Gastroesophageal sphincter (tissue), 4 donors: ENCODE measurements at regions not wholly inside any gene's neighbourhood (a gene's known extent, or its start where the extent isn't known, plus 50 kb on each side); places are given as distances from the start of the nearest gene placed in this dataset.

Experiments
- ATAC-seq: fragments of 150-250 bp; one replicate; pipeline ENCODE4 v1.9.1; 2016; ENCODE audit warnings: mild to moderate bottlenecking, moderate library complexity
- H3K27ac ChIP-seq, 4 donors: fragments of 200-600 bp; sonication (generic) in 3 of 4; 1 replicate in 3 of 4; 2 replicates in 1 of 4; pipeline ENCODE4 v1.5.1; 2016 to 2019
- H3K27me3 ChIP-seq: fragments of 200-600 bp; sonication (generic); one replicate; pipeline ENCODE4 v1.5.1; 2019
- H3K36me3 ChIP-seq, 2 donors: fragments of 200-600 bp; sonication (generic); one replicate each; pipeline ENCODE4 v1.5.1; 2019; ENCODE audit warnings: control low read depth in 1 of 2
- H3K4me1 ChIP-seq, 3 donors: fragments of 200-600 bp; sonication (generic); 1 replicate in 2 of 3; 2 replicates in 1 of 3; pipeline ENCODE4 v1.5.1; 2016 to 2019; ENCODE audit warnings: control low read depth in 2 of 3
- H3K4me3 ChIP-seq, 2 donors: fragments of 200-600 bp; sonication (generic); one replicate each; pipeline ENCODE4 v1.5.1; 2019; ENCODE audit warnings: mild to moderate bottlenecking in 1 of 2, moderate library complexity in 1 of 2
- H3K9me3 ChIP-seq, 3 donors: fragments of 200-600 bp; sonication (generic); one replicate each; pipeline ENCODE4 v1.5.1; 2017 to 2019; ENCODE audit warnings: control low read depth in 2 of 3
- EP300 ChIP-seq: sonication (generic); formaldehyde crosslinking; IDR thresholded peaks from one replicate; pipeline ENCODE4 v1.6.1; 2017; ENCODE audit warnings: antibody characterized with exemption, mild to moderate bottlenecking
- POLR2A ChIP-seq, 2 donors: fragments of 450-650 bp; IDR thresholded peaks; one replicate each; pipeline ENCODE4 v1.6.1; 2017; ENCODE audit warnings: antibody characterized with exemption in 2 of 2, mild to moderate bottlenecking in 2 of 2, moderate library complexity in 1 of 2
- POLR2AphosphoS5 ChIP-seq: sonication (generic); formaldehyde crosslinking; IDR thresholded peaks from one replicate; pipeline ENCODE4 v1.6.1; 2017; ENCODE audit warnings: antibody characterized with exemption
- WGBS, 2 donors: methylation state at CpG; one replicate each; pipeline ENCODE4 v1.1.5; 2018; ENCODE audit warnings: low coverage in 1 of 2; 5-methylcytosine and 5-hydroxymethylcytosine counted together
- TF ChIP-seq, protein P1 (sequence below), 4 experiments: fragments of 200-600 bp in 2 of 4; fragments of 450-650 bp in 2 of 4; sonication (generic) in 1 of 4; IDR thresholded peaks; one replicate each; pipeline ENCODE4 v1.5.1; 2017 to 2019; ENCODE audit warnings: antibody characterized with exemption in 4 of 4, mild to moderate bottlenecking in 2 of 4, moderate library complexity in 2 of 4

- no peak overlapping the region for H3K27ac ChIP-seq
- TF ChIP-seq POLR2AphosphoS5 = no peak
- TF ChIP-seq EP300 = no peak
- TF ChIP-seq, protein P1, sequence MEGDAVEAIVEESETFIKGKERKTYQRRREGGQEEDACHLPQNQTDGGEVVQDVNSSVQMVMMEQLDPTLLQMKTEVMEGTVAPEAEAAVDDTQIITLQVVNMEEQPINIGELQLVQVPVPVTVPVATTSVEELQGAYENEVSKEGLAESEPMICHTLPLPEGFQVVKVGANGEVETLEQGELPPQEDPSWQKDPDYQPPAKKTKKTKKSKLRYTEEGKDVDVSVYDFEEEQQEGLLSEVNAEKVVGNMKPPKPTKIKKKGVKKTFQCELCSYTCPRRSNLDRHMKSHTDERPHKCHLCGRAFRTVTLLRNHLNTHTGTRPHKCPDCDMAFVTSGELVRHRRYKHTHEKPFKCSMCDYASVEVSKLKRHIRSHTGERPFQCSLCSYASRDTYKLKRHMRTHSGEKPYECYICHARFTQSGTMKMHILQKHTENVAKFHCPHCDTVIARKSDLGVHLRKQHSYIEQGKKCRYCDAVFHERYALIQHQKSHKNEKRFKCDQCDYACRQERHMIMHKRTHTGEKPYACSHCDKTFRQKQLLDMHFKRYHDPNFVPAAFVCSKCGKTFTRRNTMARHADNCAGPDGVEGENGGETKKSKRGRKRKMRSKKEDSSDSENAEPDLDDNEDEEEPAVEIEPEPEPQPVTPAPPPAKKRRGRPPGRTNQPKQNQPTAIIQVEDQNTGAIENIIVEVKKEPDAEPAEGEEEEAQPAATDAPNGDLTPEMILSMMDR (IDR thresholded peaks at IDR 0.05) = no peak
- no peaks in the 10 kb centered on the region for H3K4me1 ChIP-seq
- no peaks in the 10 kb centered on the region for H3K36me3 ChIP-seq
- H3K9me3 ChIP-seq = no peaks in the 10 kb centered on the region
- 67 to 91% methylated on average over 1 of the region's 1 CpG for WGBS, 2 donors
- H3K27me3 ChIP-seq = no peaks in the 10 kb centered on the region
- no peak overlapping the region for H3K4me3 ChIP-seq
- ATAC-seq = no peak
Observed at GRCh38 chr3:110928016-110928662, 143.5 kb upstream of the NECTIN3 start.

DNA sequence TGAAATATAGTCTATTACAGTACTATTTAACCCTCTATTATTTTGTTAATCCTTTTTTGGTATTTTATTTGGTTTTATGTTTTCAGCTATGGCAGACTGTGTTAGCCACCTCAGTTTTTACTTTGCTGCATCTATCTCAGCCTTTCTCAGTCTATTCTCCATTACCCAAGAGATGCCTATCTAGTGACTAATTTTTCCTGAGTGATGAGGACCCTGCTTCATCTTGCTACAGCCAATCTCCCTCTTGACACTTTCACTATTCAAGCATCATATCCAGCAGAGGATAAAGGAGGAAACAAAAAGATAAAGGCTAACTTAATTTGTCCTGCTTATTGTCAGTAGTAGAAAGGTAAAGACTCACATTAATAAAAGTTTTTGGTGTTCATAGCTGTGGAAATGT, 141.8 kb upstream of the NECTIN3 start:
- Histone ChIP-seq H3K4me1 (no peaks in the 10 kb centered on the region), H3K27ac (no peak overlapping the region), H3K27me3 (no peaks in the 10 kb centered on the region), H3K36me3 (no peaks in the 10 kb centered on the region), H3K4me3 (no peak overlapping the region), H3K9me3 (no peaks in the 10 kb centered on the region)
- TF ChIP-seq, protein P1 (IDR thresholded peaks at IDR 0.05) = no peak
- TF ChIP-seq POLR2A (IDR thresholded peaks at IDR 0.05) = no peak
- ATAC-seq = no peak

- no peaks in the 10 kb centered on the region for H3K9me3 ChIP-seq
- TF ChIP-seq, protein P1 (IDR thresholded peaks at IDR 0.05) = no peak
- TF ChIP-seq POLR2AphosphoS5 (no peak), EP300 (no peak), POLR2A (IDR thresholded peaks at IDR 0.05) (no peak)
- no peak overlapping the region for H3K4me3 ChIP-seq
- WGBS, 2 donors = 31% methylated on average over 1 of the region's 1 CpG; no CpG with 5 or more reads in 1 of the 2 donors
- no peak for ATAC-seq
- H3K4me1 ChIP-seq = no peaks in the 10 kb centered on the region
- no peaks in the 10 kb centered on the region for H3K27me3 ChIP-seq
- no peaks in the 10 kb centered on the region for H3K36me3 ChIP-seq
- H3K27ac ChIP-seq = no peak overlapping the region
Observed at GRCh38 chr3:110932567-110932966, 139.0 kb upstream of the NECTIN3 start.

DNA sequence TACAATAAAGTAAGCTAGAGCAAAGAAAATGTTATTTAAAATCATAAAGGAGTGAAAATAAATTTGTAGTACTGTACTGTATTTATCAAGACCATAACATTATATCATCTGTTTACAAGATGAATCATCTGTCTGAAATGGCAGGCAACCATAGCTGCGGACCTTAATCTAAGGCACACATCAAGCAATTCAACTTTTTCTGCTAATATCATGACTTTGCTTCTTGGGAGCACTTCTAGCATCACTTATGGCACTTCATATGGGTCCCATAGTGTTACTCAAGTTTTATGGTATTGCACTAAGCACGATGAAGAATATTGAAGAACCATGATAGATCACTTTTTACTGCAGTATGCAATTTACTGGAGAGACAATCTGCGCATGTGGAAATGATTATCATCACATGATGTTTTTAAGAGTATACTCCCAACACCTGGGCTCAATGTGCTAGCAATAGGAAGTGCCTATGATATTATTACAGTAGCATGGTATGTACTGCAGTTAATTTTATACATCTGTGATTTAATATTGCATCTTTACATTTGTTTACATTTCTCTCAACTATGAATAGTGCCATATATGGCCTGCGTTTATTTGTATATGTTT, 137.7 kb upstream of the NECTIN3 start:
- no peak for TF ChIP-seq EP300
- TF ChIP-seq POLR2AphosphoS5 = no peak
- H3K4me1 ChIP-seq = no peaks in the 10 kb centered on the region
- H3K36me3 ChIP-seq = no peaks in the 10 kb centered on the region
- no peaks in the 10 kb centered on the region for H3K9me3 ChIP-seq
- no peak overlapping the region for H3K4me3 ChIP-seq
- 80 to 83% methylated on average over 4 of the region's 4 CpGs for WGBS, 2 donors
- no peak overlapping the region for H3K27ac ChIP-seq
- no peaks in the 10 kb centered on the region for H3K27me3 ChIP-seq
- no peak for ATAC-seq

GRCh38 chr3:110938629-110939028, 133.0 kb upstream of the NECTIN3 start:
- no peak for ATAC-seq
- Histone ChIP-seq H3K4me3 (no peak overlapping the region), H3K27me3 (no peaks in the 10 kb centered on the region), H3K4me1 (no peaks in the 10 kb centered on the region), H3K9me3 (peaks cover 0 to 6% (median 0%) of the 10 kb centered on the region in 3 donors), H3K36me3 (no peaks in the 10 kb centered on the region), H3K27ac (no peak overlapping the region)
- TF ChIP-seq EP300 (no peak), POLR2A (IDR thresholded peaks at IDR 0.05) (no peak), POLR2AphosphoS5 (no peak)
- TF ChIP-seq, protein P1 (IDR thresholded peaks at IDR 0.05) = no peak
